Right lobe of liver (tissue), 6 donors: ENCODE measurements at regions not wholly inside any gene's neighbourhood (a gene's known extent, or its start where the extent isn't known, plus 50 kb on each side); places are given as distances from the start of the nearest gene placed in this dataset.
"Not testable (repeated sequence)": the region's sequence is repeated elsewhere in the genome, so short reads cannot be mapped to it uniquely, and the experiment has no call there.

Experiments used
- ATAC-seq, 4 donors: fragments of 200-7000 bp; cut with Tn5 transposase; one replicate each; pipeline ENCODE4 v1.9.1; 2020; ENCODE audit warnings: mild to moderate bottlenecking in 4 of 4, moderate library complexity in 4 of 4
- DNase-seq, 3 donors: peaks; one replicate each; pipeline ENCODE4 v3.0.0-alpha.2; 2020
- H3K27ac ChIP-seq, 3 donors: fragments of 200-600 bp; one replicate each; pipeline ENCODE4 v1.8.0; 2022
- H3K27me3 ChIP-seq, 2 donors: fragments of 200-600 bp; one replicate each; pipeline ENCODE4 v1.8.0; 2022
- H3K36me3 ChIP-seq, 4 donors: fragments of 200-600 bp; sonication (generic) in 1 of 4; one replicate each; pipeline versions ENCODE4 v1.5.1 to v1.8.0; 2017 to 2022; ENCODE audit warnings: control low read depth in 1 of 4
- H3K4me1 ChIP-seq, 4 donors: fragments of 200-600 bp; sonication (generic) in 1 of 4; one replicate each; pipeline versions ENCODE4 v1.5.1 to v1.8.0; 2017 to 2022; ENCODE audit warnings: control low read depth in 1 of 4
- H3K4me3 ChIP-seq, 3 donors: fragments of 200-600 bp; one replicate each; pipeline ENCODE4 v1.8.0; 2022
- H3K9me3 ChIP-seq, 4 donors: fragments of 200-600 bp; sonication (generic) in 1 of 4; one replicate each; pipeline versions ENCODE4 v1.5.1 to v1.8.0; 2017 to 2022; ENCODE audit warnings: control low read depth in 1 of 4
- CTCF ChIP-seq, 4 donors: fragments of 200-600 bp in 3 of 4; fragments of 450-650 bp in 1 of 4; IDR thresholded peaks; one replicate each; pipeline versions ENCODE4 v1.5.1 to v1.8.0; 2016 to 2022; ENCODE audit warnings: antibody characterized with exemption in 4 of 4, mild to moderate bottlenecking in 2 of 4
- POLR2A ChIP-seq: fragments of 450-650 bp; IDR thresholded peaks from one replicate; pipeline ENCODE4 v1.6.1; 2017; ENCODE audit warnings: antibody characterized with exemption, mild to moderate bottlenecking
- WGBS: methylation state at CpG from one replicate; pipeline ENCODE4 v1.1.6; 2018; ENCODE audit warnings: low coverage, low lambda C conversion rate; ENCODE audit not compliant: insufficient coverage; ENCODE audit errors: missing lambda C conversion rate; 5-methylcytosine and 5-hydroxymethylcytosine counted together
- intact Hi-C, 2 donors: fragments of 100-400 bp; cut with DNase I; formaldehyde crosslinking; loops; one replicate each; pipeline versions ENCODE4 v1.11.2 to v1.14.1; 2022
- donor health status: DM: no; HTN: yes; CAD: no.
- donor health status: DM: no; HTN: no; CAD: no.
- donor health status: DM: no; HTN: no; CAD: no.
- donor health status: DM: no; HTN: yes; CAD: no.
- donor health status: DM: no; HTN: yes; CAD: no.

- TF ChIP-seq CTCF (IDR thresholded peaks at IDR 0.05) (no peak), POLR2A (no peak)
- H3K9me3 ChIP-seq, result no peaks in the 10 kb centered on the region
- intact Hi-C loops, result no loop called here
- H3K27ac ChIP-seq, result no peak overlapping the region
- no peaks in the 10 kb centered on the region for H3K36me3 ChIP-seq
- 85% methylated on average over 9 of the region's 9 CpGs for WGBS
- H3K4me3 ChIP-seq, result no peak overlapping the region
- DNase-seq, result no peak
- no peaks in the 10 kb centered on the region for H3K4me1 ChIP-seq
- H3K27me3 ChIP-seq, result no peaks in the 10 kb centered on the region
- ATAC-seq, result no peak
Observed at GRCh38 chr17:63086483-63087185, 120.6 kb downstream of the TANC2 start.

DNA sequence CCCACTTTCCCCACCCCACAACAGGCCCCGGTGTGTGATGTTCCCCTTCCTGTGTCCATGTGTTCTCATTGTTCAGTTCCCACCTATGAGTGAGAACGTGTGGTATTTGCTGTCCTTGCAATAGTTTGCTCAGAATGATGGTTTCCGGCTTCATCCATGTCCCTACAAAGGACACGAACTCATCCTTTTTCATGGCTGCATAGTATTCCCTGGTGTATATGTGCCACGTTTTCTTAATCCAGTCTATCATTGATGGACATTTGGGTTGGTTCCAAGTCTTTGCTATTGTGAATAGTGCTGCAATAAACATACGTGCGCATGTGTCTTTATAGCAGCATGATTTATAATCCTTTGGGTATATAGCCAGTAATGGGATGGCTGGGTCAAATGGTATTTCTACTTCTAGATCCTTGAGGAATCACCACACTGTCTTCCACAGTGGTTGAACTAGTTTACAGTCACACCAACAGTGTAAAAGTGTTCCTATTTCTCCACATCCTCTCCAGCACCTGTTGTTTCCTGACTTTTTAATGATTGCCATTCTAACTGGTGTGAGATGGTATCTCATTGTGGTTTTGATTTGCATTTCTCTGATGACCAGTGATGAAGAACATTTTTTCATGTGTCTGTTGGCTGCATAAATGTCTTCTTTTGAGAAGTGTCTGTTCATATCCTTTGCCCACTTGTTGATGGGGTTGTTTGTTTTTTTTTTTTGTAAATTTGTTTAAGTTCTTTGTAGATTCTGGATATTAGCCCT is 124.5 kb downstream of the TANC2 start:
- H3K36me3 ChIP-seq, H3K4me3 ChIP-seq, intact Hi-C loops, H3K9me3 ChIP-seq, H3K4me1 ChIP-seq, H3K27me3 ChIP-seq, DNase-seq, H3K27ac ChIP-seq, ATAC-seq: not testable (repeated sequence)
- 67% methylated on average over 5 of the region's 7 CpGs for WGBS

DNA sequence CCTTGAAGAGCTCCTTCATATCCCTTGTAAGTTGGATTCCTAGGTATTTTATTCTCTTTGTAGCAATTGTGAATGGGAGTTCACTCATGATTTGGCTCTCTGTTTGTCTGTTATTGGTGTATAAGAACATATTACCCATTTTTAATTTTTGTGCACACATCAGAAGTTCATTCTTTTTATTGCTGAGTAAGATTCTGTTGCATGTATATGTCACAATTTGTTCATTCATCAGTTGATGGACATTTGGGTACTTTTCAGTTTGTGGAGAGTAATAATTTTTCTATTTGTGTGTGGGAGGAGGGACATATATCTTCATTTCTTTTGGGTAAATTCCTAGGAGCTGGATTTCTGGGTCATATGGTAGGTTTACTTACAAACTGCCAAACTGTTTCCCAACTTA is 125.9 kb downstream of the TANC2 start:
- H3K4me3 ChIP-seq, H3K36me3 ChIP-seq, H3K27me3 ChIP-seq, H3K9me3 ChIP-seq, DNase-seq, intact Hi-C loops, ATAC-seq, H3K4me1 ChIP-seq, H3K27ac ChIP-seq: not testable (repeated sequence)

DNA sequence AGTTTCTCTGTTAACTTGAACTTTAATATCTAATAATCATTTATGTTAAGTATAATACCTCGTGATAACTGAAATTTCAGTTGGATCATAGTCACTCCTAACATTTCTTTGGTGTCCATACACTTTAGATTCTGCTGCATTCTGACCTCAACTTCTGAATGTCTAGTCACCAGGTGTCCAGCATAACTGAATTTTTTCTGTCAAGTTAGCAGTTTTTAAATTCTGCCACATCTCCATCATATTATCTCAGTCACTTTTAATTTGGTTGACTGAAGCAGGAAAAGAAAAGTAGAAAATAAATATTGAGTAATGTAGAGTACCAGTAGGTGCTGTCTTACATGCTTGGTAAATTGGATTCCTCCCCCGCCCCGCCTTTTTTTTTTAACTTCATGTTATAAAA is 128.6 kb downstream of the TANC2 start:
- DNase-seq, result no peak
- 76% methylated on average over 3 of the region's 3 CpGs for WGBS
- Histone ChIP-seq H3K9me3 (no peaks in the 10 kb centered on the region), H3K27ac (no peak overlapping the region), H3K27me3 (no peaks in the 10 kb centered on the region), H3K36me3 (no peaks in the 10 kb centered on the region), H3K4me3 (no peak overlapping the region), H3K4me1 (no peaks in the 10 kb centered on the region)
- no peak for ATAC-seq
- intact Hi-C loops, result no loop called here
- TF ChIP-seq POLR2A, result no peak
- no peak for TF ChIP-seq CTCF (IDR thresholded peaks at IDR 0.05)

- ATAC-seq, result no peak
- TF ChIP-seq CTCF (IDR thresholded peaks at IDR 0.05), result no peak
- TF ChIP-seq POLR2A, result no peak
- Histone ChIP-seq H3K4me3 (no peak overlapping the region), H3K36me3 (no peaks in the 10 kb centered on the region), H3K27ac (no peak overlapping the region), H3K4me1 (no peaks in the 10 kb centered on the region), H3K9me3 (no peaks in the 10 kb centered on the region), H3K27me3 (no peaks in the 10 kb centered on the region)
- DNase-seq, result no peak
- 67% methylated on average over 1 of the region's 1 CpG for WGBS
- intact Hi-C loops, result no loop called here
Observed at GRCh38 chr17:63095459-63095858, 129.4 kb downstream of the TANC2 start.
